Right lobe of liver (tissue), 4 donors: ENCODE measurements at regions not wholly inside any gene's neighbourhood (a gene's known extent, or its start where the extent isn't known, plus 50 kb on each side); places are given as distances from the start of the nearest gene placed in this dataset.

Experiments
- CTCF ChIP-seq, 4 donors: fragments of 200-600 bp in 3 of 4; fragments of 450-650 bp in 1 of 4; IDR thresholded peaks; one replicate each; pipeline versions ENCODE4 v1.5.1 to v1.8.0; 2016 to 2022; ENCODE audit warnings: antibody characterized with exemption in 4 of 4, mild to moderate bottlenecking in 2 of 4
- POLR2A ChIP-seq: fragments of 450-650 bp; IDR thresholded peaks from one replicate; pipeline ENCODE4 v1.6.1; 2017; ENCODE audit warnings: antibody characterized with exemption, mild to moderate bottlenecking
- donor health status: DM: no; HTN: no; CAD: no.
- donor health status: DM: no; HTN: no; CAD: no.
- donor health status: DM: no; HTN: yes; CAD: no.

GRCh38 chr5:10866913-10867312 is 105.9 kb upstream of the DAP start:
- TF ChIP-seq POLR2A (no peak), CTCF (IDR thresholded peaks at IDR 0.05) (no peak)
